HepG2 (cell line): ENCODE measurements at regions not wholly inside any gene's neighbourhood (a gene's known extent, or its start where the extent isn't known, plus 50 kb on each side); places are given as distances from the start of the nearest gene placed in this dataset.

ENCODE experiments used
- ADNP ChIP-seq: sonication (generic); formaldehyde crosslinking; IDR thresholded peaks from 2 replicates; pipeline ENCODE4 v1.4.0; 2020; ENCODE audit warnings: missing genetic modification reagents
- BRCA1 ChIP-seq: sonication (generic); formaldehyde crosslinking; IDR thresholded peaks from 2 replicates; pipeline ENCODE4 v1.4.0; 2020; ENCODE audit warnings: missing genetic modification reagents
- DMAP1 ChIP-seq: IDR thresholded peaks from 2 replicates; pipeline ENCODE4 v1.6.1; 2016
- ERF ChIP-seq: IDR thresholded peaks from 2 replicates; pipeline ENCODE4 v1.6.1; 2018; ENCODE audit warnings: missing biosample characterization, missing genetic modification reagents
- FOSL1 ChIP-seq: sonication (generic); formaldehyde crosslinking; IDR thresholded peaks from 2 replicates; pipeline ENCODE4 v1.9.0; 2021; ENCODE audit warnings: missing genetic modification reagents, borderline replicate concordance
- FOXK1 ChIP-seq: sonication (generic); formaldehyde crosslinking; IDR thresholded peaks from 2 replicates; pipeline ENCODE4 v1.4.0; 2020; ENCODE audit warnings: low read depth, missing genetic modification reagents, borderline replicate concordance
- GATA4 ChIP-seq: sonication (generic); IDR thresholded peaks from 2 replicates; pipeline ENCODE4 v1.6.1; 2016; ENCODE audit warnings: antibody characterized with exemption, low read depth, borderline replicate concordance
- GPN1 ChIP-seq: sonication (generic); formaldehyde crosslinking; IDR thresholded peaks from 2 replicates; pipeline ENCODE4 v1.5.1; 2020; ENCODE audit warnings: missing genetic modification reagents, borderline replicate concordance
- JUND ChIP-seq: sonication (generic); formaldehyde crosslinking; IDR thresholded peaks from 2 replicates; pipeline ENCODE4 v1.8.0; 2022; ENCODE audit warnings: mild to moderate bottlenecking, missing genetic modification reagents
- KLF9 ChIP-seq: IDR thresholded peaks from 2 replicates; pipeline ENCODE4 v1.6.1; 2016; ENCODE audit warnings: low read depth
- MTF2 ChIP-seq: sonication (generic); formaldehyde crosslinking; IDR thresholded peaks from 2 replicates; pipeline ENCODE4 v1.5.0; 2020; ENCODE audit warnings: missing genetic modification reagents, borderline replicate concordance
- NCOA1 ChIP-seq: sonication (generic); formaldehyde crosslinking; IDR thresholded peaks from 2 replicates; pipeline ENCODE4 v1.9.0; 2021; ENCODE audit warnings: missing genetic modification reagents
- NFKB2 ChIP-seq: sonication (generic); formaldehyde crosslinking; IDR thresholded peaks from 2 replicates; pipeline ENCODE4 v1.4.0; 2020; ENCODE audit warnings: missing genetic modification reagents, borderline replicate concordance
- NFKBIZ ChIP-seq: IDR thresholded peaks from 2 replicates; pipeline ENCODE4 v1.6.1; 2018; ENCODE audit warnings: missing genetic modification reagents, missing compliant biosample characterization
- NPAS2 ChIP-seq: sonication (generic); formaldehyde crosslinking; IDR thresholded peaks from 2 replicates; pipeline ENCODE4 v1.8.0; 2022; ENCODE audit warnings: mild to moderate bottlenecking, missing genetic modification reagents, borderline replicate concordance
- RFX3 ChIP-seq: IDR thresholded peaks from 2 replicates; pipeline ENCODE4 v1.6.1; 2016; ENCODE audit warnings: missing biosample characterization, missing genetic modification reagents
- RFXAP ChIP-seq: sonication (generic); formaldehyde crosslinking; IDR thresholded peaks from 2 replicates; pipeline ENCODE4 v1.4.0; 2020; ENCODE audit warnings: missing genetic modification reagents, borderline replicate concordance
- SOX5 ChIP-seq: IDR thresholded peaks from 2 replicates; pipeline ENCODE4 v1.6.1; 2016; ENCODE audit warnings: borderline replicate concordance
- SP4 ChIP-seq: sonication (generic); formaldehyde crosslinking; IDR thresholded peaks from 2 replicates; pipeline ENCODE4 v1.8.1; 2023; ENCODE audit warnings: mild to moderate bottlenecking, missing genetic modification reagents
- SP5 ChIP-seq: IDR thresholded peaks from 2 replicates; pipeline ENCODE4 v1.6.1; 2016; ENCODE audit warnings: low read depth, borderline replicate concordance
- THAP11 ChIP-seq: IDR thresholded peaks from 2 replicates; pipeline ENCODE4 v1.6.1; 2016; ENCODE audit warnings: missing biosample characterization, missing genetic modification reagents
- ZBTB20 ChIP-seq: sonication (generic); formaldehyde crosslinking; IDR thresholded peaks from 2 replicates; pipeline ENCODE4 v1.8.1; 2023; ENCODE audit warnings: missing genetic modification reagents, low read depth, mild to moderate bottlenecking, borderline replicate concordance
- ZFP41 ChIP-seq: sonication (generic); formaldehyde crosslinking; IDR thresholded peaks from 2 replicates; pipeline ENCODE4 v1.4.0; 2020; ENCODE audit warnings: mild to moderate bottlenecking, missing genetic modification reagents, borderline replicate concordance
- ZMYM3 ChIP-seq: sonication (generic); formaldehyde crosslinking; IDR thresholded peaks from 2 replicates; pipeline ENCODE4 v1.5.1; 2020; ENCODE audit warnings: mild to moderate bottlenecking, missing genetic modification reagents
- ZNF468 ChIP-seq: sonication (generic); formaldehyde crosslinking; IDR thresholded peaks from 2 replicates; pipeline ENCODE4 v1.8.0; 2022; ENCODE audit warnings: mild to moderate bottlenecking, moderate library complexity, missing genetic modification reagents
- ZNF563 ChIP-seq: sonication (generic); formaldehyde crosslinking; IDR thresholded peaks from 2 replicates; pipeline ENCODE4 v1.8.0; 2022; ENCODE audit warnings: mild to moderate bottlenecking, moderate library complexity, missing genetic modification reagents
- ZNF660 ChIP-seq: sonication (generic); formaldehyde crosslinking; IDR thresholded peaks from 2 replicates; pipeline ENCODE4 v1.5.1; 2020; ENCODE audit warnings: mild to moderate bottlenecking, low read depth, missing genetic modification reagents, borderline replicate concordance
- ZSCAN29 ChIP-seq: sonication (generic); formaldehyde crosslinking; conservative IDR thresholded peaks from 2 replicates; pipeline ENCODE4 v1.4.0; 2020; ENCODE audit warnings: mild to moderate bottlenecking, missing genetic modification reagents
- TF ChIP-seq, protein P1 (sequence below): sonication (generic); formaldehyde crosslinking; IDR thresholded peaks from 2 replicates; pipeline ENCODE4 v1.4.0; 2020; ENCODE audit warnings: missing genetic modification reagents, borderline replicate concordance
- TF ChIP-seq, protein P2 (sequence below): sonication (generic); formaldehyde crosslinking; IDR thresholded peaks from 2 replicates; pipeline ENCODE4 v1.4.0; 2020; ENCODE audit warnings: missing genetic modification reagents
- TF ChIP-seq, protein P3 (sequence below): IDR thresholded peaks from 2 replicates; pipeline ENCODE4 v1.6.1; 2012; ENCODE audit warnings: inconsistent platforms

DNA sequence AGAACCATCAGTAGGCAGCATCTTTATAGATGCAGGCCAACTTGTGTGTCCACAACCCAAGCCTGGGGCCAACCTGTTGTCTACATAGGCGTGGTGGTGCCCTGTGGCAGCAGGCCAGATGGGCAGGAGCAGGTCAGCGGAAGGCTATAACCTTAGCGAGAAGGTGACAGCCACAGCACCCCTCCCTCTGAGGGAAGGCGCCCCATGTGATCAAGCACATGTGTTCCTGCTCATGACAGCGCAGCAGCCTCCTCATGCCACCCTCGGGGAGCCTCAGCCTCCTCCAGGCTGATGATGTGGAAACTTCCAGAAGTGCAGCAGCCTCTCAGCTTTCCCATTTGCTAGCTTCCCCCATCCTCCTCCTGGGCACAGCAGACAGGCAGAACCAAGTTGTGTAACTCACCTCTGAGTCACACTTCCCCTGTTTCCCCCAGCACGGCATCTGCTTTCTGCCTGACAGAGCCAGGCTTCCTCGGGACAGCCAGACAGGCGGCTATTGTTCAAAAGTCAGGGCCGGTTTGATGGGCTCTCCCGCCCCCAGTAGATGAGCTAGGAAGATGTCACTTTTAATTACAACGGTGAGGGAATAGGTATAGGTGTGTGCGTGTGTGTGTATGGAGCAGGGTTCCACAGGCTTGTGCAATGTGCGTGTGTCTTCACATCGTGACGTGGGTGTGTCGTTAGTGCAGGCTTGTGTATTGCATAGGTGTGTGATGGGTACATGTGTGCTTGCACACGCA lies 312.0 kb upstream of the ZMIZ1 start (continued):
- TF ChIP-seq ADNP: no peak
- TF ChIP-seq, protein P1, sequence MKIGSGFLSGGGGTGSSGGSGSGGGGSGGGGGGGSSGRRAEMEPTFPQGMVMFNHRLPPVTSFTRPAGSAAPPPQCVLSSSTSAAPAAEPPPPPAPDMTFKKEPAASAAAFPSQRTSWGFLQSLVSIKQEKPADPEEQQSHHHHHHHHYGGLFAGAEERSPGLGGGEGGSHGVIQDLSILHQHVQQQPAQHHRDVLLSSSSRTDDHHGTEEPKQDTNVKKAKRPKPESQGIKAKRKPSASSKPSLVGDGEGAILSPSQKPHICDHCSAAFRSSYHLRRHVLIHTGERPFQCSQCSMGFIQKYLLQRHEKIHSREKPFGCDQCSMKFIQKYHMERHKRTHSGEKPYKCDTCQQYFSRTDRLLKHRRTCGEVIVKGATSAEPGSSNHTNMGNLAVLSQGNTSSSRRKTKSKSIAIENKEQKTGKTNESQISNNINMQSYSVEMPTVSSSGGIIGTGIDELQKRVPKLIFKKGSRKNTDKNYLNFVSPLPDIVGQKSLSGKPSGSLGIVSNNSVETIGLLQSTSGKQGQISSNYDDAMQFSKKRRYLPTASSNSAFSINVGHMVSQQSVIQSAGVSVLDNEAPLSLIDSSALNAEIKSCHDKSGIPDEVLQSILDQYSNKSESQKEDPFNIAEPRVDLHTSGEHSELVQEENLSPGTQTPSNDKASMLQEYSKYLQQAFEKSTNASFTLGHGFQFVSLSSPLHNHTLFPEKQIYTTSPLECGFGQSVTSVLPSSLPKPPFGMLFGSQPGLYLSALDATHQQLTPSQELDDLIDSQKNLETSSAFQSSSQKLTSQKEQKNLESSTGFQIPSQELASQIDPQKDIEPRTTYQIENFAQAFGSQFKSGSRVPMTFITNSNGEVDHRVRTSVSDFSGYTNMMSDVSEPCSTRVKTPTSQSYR (CRISPR knock-in tag): peak; percentile 68; the same call in 1 of the 2 replicates
- no peak for TF ChIP-seq RFXAP (CRISPR knock-in tag)
- TF ChIP-seq DMAP1 (CRISPR knock-in tag): no peak
- no peak for TF ChIP-seq ZNF660 (CRISPR knock-in tag)
- TF ChIP-seq ZFP41 (CRISPR knock-in tag): no peak
- no peak for TF ChIP-seq GPN1 (CRISPR knock-in tag)
- peak; percentile 81 for TF ChIP-seq SOX5 (CRISPR knock-in tag)
- no peak for TF ChIP-seq NCOA1 (CRISPR knock-in tag)
- TF ChIP-seq, protein P2, sequence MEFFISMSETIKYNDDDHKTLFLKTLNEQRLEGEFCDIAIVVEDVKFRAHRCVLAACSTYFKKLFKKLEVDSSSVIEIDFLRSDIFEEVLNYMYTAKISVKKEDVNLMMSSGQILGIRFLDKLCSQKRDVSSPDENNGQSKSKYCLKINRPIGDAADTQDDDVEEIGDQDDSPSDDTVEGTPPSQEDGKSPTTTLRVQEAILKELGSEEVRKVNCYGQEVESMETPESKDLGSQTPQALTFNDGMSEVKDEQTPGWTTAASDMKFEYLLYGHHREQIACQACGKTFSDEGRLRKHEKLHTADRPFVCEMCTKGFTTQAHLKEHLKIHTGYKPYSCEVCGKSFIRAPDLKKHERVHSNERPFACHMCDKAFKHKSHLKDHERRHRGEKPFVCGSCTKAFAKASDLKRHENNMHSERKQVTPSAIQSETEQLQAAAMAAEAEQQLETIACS (CRISPR knock-in tag): no peak
- TF ChIP-seq ZNF563 (CRISPR knock-in tag): no peak
- no peak for TF ChIP-seq ZSCAN29 (CRISPR knock-in tag)
- TF ChIP-seq NFKBIZ (CRISPR knock-in tag): no peak
- no peak for TF ChIP-seq SP5 (CRISPR knock-in tag)
- no peak for TF ChIP-seq NPAS2 (CRISPR knock-in tag)
- TF ChIP-seq ZBTB20 (CRISPR knock-in tag): no peak
- TF ChIP-seq BRCA1 (CRISPR knock-in tag): no peak
- peak; percentile 26; the same call in 1 of the 2 replicates for TF ChIP-seq FOXK1 (CRISPR knock-in tag)
- no peak for TF ChIP-seq GATA4
- TF ChIP-seq FOSL1 (CRISPR knock-in tag): peak; percentile 77; the same call in 1 of the 2 replicates
- TF ChIP-seq, protein P3, sequence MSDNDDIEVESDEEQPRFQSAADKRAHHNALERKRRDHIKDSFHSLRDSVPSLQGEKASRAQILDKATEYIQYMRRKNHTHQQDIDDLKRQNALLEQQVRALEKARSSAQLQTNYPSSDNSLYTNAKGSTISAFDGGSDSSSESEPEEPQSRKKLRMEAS: peak; percentile 51; the same call in 1 of the 2 replicates
- no peak for TF ChIP-seq ZMYM3 (CRISPR knock-in tag)
- no peak for TF ChIP-seq KLF9 (CRISPR knock-in tag)
- peak; percentile 69; the same call in 1 of the 2 replicates for TF ChIP-seq JUND (CRISPR knock-in tag)
- no peak for TF ChIP-seq MTF2 (CRISPR knock-in tag)
- TF ChIP-seq ZNF468 (CRISPR knock-in tag): no peak
- TF ChIP-seq SP4 (CRISPR knock-in tag): no peak
- no peak for TF ChIP-seq THAP11
- peak; percentile 70; the same call in 1 of the 2 replicates for TF ChIP-seq ERF (CRISPR knock-in tag)
- no peak for TF ChIP-seq RFX3 (CRISPR knock-in tag)
- TF ChIP-seq NFKB2: no peak
